ENCODE measurements at regions not wholly inside any gene's neighbourhood (a gene's known extent, or its start where the extent isn't known, plus 50 kb on each side); places are given as distances from the start of the nearest gene placed in this dataset.

- no peak for TF ChIP-seq SMAD4 (CRISPR knock-in tag; IDR thresholded peaks at IDR 0.05)
- TF ChIP-seq ZNF425 (CRISPR knock-in tag; conservative IDR thresholded peaks at IDR 0.05): no peak
Observed at GRCh38 chr20:62530643-62531032, 54.8 kb upstream of the GATA5 start (continued).

- no peak for DNase-seq (ENCODE audit: low spot score)
- Mint-ChIP-seq H3K27ac (peak overlapping the region; percentile 76; the same call in 1 of the 2 replicates), H3K4me1 (no peaks in the 10 kb centered on the region; the same call in 1 of the 2 replicates), H3K27me3 (ENCODE audit: low read depth) (no peaks in the 10 kb centered on the region), H3K36me3 (no peaks in the 10 kb centered on the region), H3K4me3 (no peak overlapping the region), H3K9me3 (no peaks in the 10 kb centered on the region)
- POLR2A ChIA-PET: no interaction called here
- CTCF ChIA-PET: interaction anchor here (1.5 kb wide), 1 partner anchor 8 kb away, joined by 6 read pairs; no protein-coding TSS in a partner anchor
- no peak for TF ChIP-seq ZNF232 (CRISPR knock-in tag; IDR thresholded peaks at IDR 0.05)
- no peak for TF ChIP-seq MYBL2 (CRISPR knock-in tag; IDR thresholded peaks at IDR 0.05)
- TF ChIP-seq USF1 (CRISPR knock-in tag; IDR thresholded peaks at IDR 0.05): no peak
- TF ChIP-seq ATF6 (CRISPR knock-in tag; IDR thresholded peaks at IDR 0.05): no peak
- TF ChIP-seq IRF1 (CRISPR knock-in tag; IDR thresholded peaks at IDR 0.05): no peak
- no peak for TF ChIP-seq ZNF281 (CRISPR knock-in tag; IDR thresholded peaks at IDR 0.05)
- no peak for TF ChIP-seq MXD4 (CRISPR knock-in tag; IDR thresholded peaks at IDR 0.05; ENCODE audit: borderline replicate concordance)
- no peak for ATAC-seq
Observed at GRCh38 chr20:62531046-62531838, 55.4 kb upstream of the GATA5 start.

- ChIA-PET CTCF (no interaction called here), POLR2A (no interaction called here)
- TF ChIP-seq FOXP4 (CRISPR knock-in tag; IDR thresholded peaks at IDR 0.05): no peak
- TF ChIP-seq ZNF512 (CRISPR knock-in tag; IDR thresholded peaks at IDR 0.05; ENCODE audit: borderline replicate concordance): no peak
- TF ChIP-seq AFF4 (CRISPR knock-in tag; IDR thresholded peaks at IDR 0.05; ENCODE audit: borderline replicate concordance): no peak
- Mint-ChIP-seq H3K27ac (no peak overlapping the region), H3K4me1 (no peaks in the 10 kb centered on the region), H3K36me3 (no peaks in the 10 kb centered on the region), H3K9me3 (no peaks in the 10 kb centered on the region), H3K4me3 (no peak overlapping the region), H3K27me3 (ENCODE audit: low read depth) (no peaks in the 10 kb centered on the region)
- no peak for ATAC-seq
- DNase-seq (ENCODE audit: low spot score): no peak
Observed at GRCh38 chr20:62532921-62533320, 57.1 kb upstream of the GATA5 start.
